ENCODE measurements at regions not wholly inside any gene's neighbourhood (a gene's known extent, or its start where the extent isn't known, plus 50 kb on each side); places are given as distances from the start of the nearest gene placed in this dataset.
A peak's percentile ranks its signal among the peaks of the same experiment; 100 is the strongest.

GRCh38 chr7:12103948-12104347 is 107.1 kb upstream of the TMEM106B start:
- no peaks in the 10 kb centered on the region for H3K36me3 ChIP-seq (ENCODE audit: control insufficient read depth, insufficient read depth, low read length)
- no peak overlapping the region for H3K27ac ChIP-seq
- no peak for TF ChIP-seq CTCF (IDR thresholded peaks at IDR 0.05)
- no peak overlapping the region for H3K4me2 ChIP-seq (ENCODE audit: low read length)
- no peaks in the 10 kb centered on the region for H3K4me1 ChIP-seq
- no peaks in the 10 kb centered on the region for H3K9me3 ChIP-seq (ENCODE audit: control insufficient read depth, low read length)
- H3K4me3 ChIP-seq (ENCODE audit: low read depth, low read length), result no peak overlapping the region
- H3K79me2 ChIP-seq, result no peaks in the 10 kb centered on the region
- H3K9ac ChIP-seq, result no peak overlapping the region
- no peaks in the 10 kb centered on the region for H3K27me3 ChIP-seq (ENCODE audit: control insufficient read depth, insufficient read depth, low read length)
- no peak overlapping the region for H2AFZ ChIP-seq

GRCh38 chr7:12107381-12107780 is 103.7 kb upstream of the TMEM106B start:
- Histone ChIP-seq H2AFZ (no peak overlapping the region), H3K9ac (no peak overlapping the region), H3K4me1 (no peaks in the 10 kb centered on the region), H3K79me2 (no peaks in the 10 kb centered on the region), H3K36me3 (ENCODE audit: control insufficient read depth, insufficient read depth, low read length) (no peaks in the 10 kb centered on the region), H3K4me2 (ENCODE audit: low read length) (no peak overlapping the region), H3K27ac (no peak overlapping the region), H3K27me3 (ENCODE audit: control insufficient read depth, insufficient read depth, low read length) (no peaks in the 10 kb centered on the region), H3K4me3 (ENCODE audit: low read depth, low read length) (no peak overlapping the region), H3K9me3 (ENCODE audit: control insufficient read depth, low read length) (no peaks in the 10 kb centered on the region)
- no peak for TF ChIP-seq CTCF (IDR thresholded peaks at IDR 0.05)

- H3K9ac ChIP-seq, result no peak overlapping the region
- H3K4me3 ChIP-seq (ENCODE audit: low read depth, low read length), result no peak overlapping the region
- TF ChIP-seq CTCF (IDR thresholded peaks at IDR 0.05), result no peak
- no peaks in the 10 kb centered on the region for H3K9me3 ChIP-seq (ENCODE audit: control insufficient read depth, low read length)
- no peaks in the 10 kb centered on the region for H3K27me3 ChIP-seq (ENCODE audit: control insufficient read depth, insufficient read depth, low read length)
- no peaks in the 10 kb centered on the region for H3K36me3 ChIP-seq (ENCODE audit: control insufficient read depth, insufficient read depth, low read length)
- H3K4me2 ChIP-seq (ENCODE audit: low read length), result peak overlapping the region; percentile 6
- no peak overlapping the region for H3K27ac ChIP-seq
- no peaks in the 10 kb centered on the region for H3K4me1 ChIP-seq
- no peaks in the 10 kb centered on the region for H3K79me2 ChIP-seq
- H2AFZ ChIP-seq, result no peak overlapping the region
Measured at GRCh38 chr7:12107841-12108254, 103.2 kb upstream of the TMEM106B start.

GRCh38 chr7:12110425-12110824 is 100.7 kb upstream of the TMEM106B start:
- Histone ChIP-seq H3K27me3 (ENCODE audit: control insufficient read depth, insufficient read depth, low read length) (no peaks in the 10 kb centered on the region), H3K4me2 (ENCODE audit: low read length) (no peak overlapping the region), H2AFZ (peak overlapping the region; percentile 78), H3K27ac (no peak overlapping the region), H3K4me1 (no peaks in the 10 kb centered on the region), H3K79me2 (no peaks in the 10 kb centered on the region), H3K9ac (no peak overlapping the region), H3K36me3 (ENCODE audit: control insufficient read depth, insufficient read depth, low read length) (no peaks in the 10 kb centered on the region), H3K4me3 (ENCODE audit: low read depth, low read length) (no peak overlapping the region), H3K9me3 (ENCODE audit: control insufficient read depth, low read length) (no peaks in the 10 kb centered on the region)
- no peak for TF ChIP-seq CTCF (IDR thresholded peaks at IDR 0.05)

Data from parathyroid adenoma (tissue), 2 donors.